H1 (cell line): ENCODE measurements at regions not wholly inside any gene's neighbourhood (a gene's known extent, or its start where the extent isn't known, plus 50 kb on each side); places are given as distances from the start of the nearest gene placed in this dataset.

Source experiments
- CTCF ChIP-seq, 3 experiments: IDR thresholded peaks; 1 replicate in 2 of 3; 2 replicates in 1 of 3; pipeline versions ENCODE4 v1.5.1 to v1.6.1; 2011; ENCODE audit warnings: low read length in 3 of 3, mild to moderate bottlenecking in 3 of 3, inconsistent platforms in 2 of 3, low read depth in 1 of 3, moderate library complexity in 1 of 3; ENCODE audit not compliant: insufficient read depth in 1 of 3; ENCODE audit errors: control extremely low read depth in 1 of 3
- SIN3A ChIP-seq, 2 experiments: IDR thresholded peaks in 1 of 2; conservative IDR thresholded peaks in 1 of 2; 2 replicates each; pipeline ENCODE4 v1.6.1; 2011 to 2012; ENCODE audit warnings: low read length in 2 of 2, improper control_type of control experiment in 1 of 2, low read depth in 1 of 2, mild to moderate bottlenecking in 1 of 2
- TAF1 ChIP-seq: IDR thresholded peaks from 2 replicates; pipeline ENCODE4 v1.6.1; 2011; ENCODE audit warnings: mild to moderate bottlenecking, low read depth, low read length

- TF ChIP-seq CTCF (IDR thresholded peaks at IDR 0.05; ENCODE audit: control extremely low read depth in 1 of 3, insufficient read depth in 1 of 3, low read depth in 1 of 3, low read length in 3 of 3): no peak
- TF ChIP-seq TAF1: no peak
- no peak for TF ChIP-seq SIN3A (conservative IDR thresholded peaks at IDR 0.05 in 1 of 2, IDR thresholded peaks at IDR 0.05 in 1 of 2; ENCODE audit: low read depth in 1 of 2, low read length in 2 of 2)
Observed at GRCh38 chr12:24756479-24757024, 192.3 kb downstream of the BCAT1 start.
